ENCODE measurements at regions not wholly inside any gene's neighbourhood (a gene's known extent, or its start where the extent isn't known, plus 50 kb on each side); places are given as distances from the start of the nearest gene placed in this dataset.

DNA sequence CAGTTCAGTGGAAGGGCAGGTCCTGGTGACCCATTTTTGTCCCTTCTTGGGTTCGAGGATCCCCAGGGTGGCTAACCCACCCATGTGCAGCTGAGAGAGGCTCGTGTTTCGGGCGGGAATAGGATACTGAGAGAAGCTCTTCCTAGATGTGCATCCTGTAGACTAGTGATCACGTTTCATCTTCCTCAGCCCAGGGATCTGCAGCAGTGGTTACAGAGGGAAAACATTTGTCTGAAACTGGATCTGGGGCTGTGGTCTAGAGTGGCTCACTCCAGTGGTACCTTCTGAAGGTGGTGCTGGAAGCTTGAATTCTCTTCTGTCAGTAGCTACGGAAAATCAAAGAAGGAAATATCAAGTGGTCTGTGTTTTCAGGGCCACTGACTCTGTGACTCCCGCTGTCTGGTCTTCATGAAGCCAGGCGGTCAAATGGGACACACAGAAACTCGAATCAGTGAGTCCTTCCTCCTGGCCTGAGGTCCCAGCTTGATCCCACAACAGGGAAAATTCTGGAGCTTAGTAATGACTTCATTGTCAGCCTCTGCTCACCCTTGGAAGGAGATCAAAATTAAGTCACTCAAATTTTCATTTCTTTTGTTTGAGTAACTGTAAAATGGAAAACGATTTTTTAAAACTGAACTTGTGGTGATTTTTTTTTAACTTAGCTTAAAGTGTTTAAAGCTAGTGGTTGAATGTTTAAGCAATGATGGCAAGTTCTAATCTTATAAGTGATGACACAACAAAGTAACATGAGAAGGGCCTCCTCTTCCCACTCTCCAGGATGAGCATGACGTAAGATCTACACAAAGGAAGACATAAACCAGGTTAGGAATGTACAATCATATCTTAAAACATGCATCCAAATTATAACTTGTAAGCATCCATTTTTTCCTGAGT, 469.3 kb upstream of the KLF6 start:
- DNase-seq: no peak
- intact Hi-C loops (cut with DNase I): no loop called here

DNA sequence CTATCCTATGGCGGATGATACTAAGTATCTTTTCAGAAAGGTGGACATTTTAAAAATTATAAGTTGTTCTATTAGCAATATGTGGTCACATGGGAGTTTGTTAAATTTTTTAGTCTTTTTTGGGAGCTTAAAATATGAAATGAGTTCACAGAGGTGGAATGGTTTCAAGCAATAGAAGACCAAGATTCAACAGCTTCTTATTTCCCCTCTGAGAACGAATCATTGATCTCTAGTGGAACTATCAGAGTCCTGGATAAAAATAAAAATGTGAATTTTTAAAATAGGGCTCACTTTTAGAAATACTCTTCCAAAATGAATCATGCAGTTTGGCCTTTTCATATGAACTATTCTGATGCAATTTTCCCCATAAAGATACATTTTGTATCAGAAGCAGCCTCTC, 467.7 kb upstream of the KLF6 start:
- TF ChIP-seq EP300 (IDR thresholded peaks at IDR 0.05) (no peak), POLR2A (IDR thresholded peaks at IDR 0.05) (no peak)
- TF ChIP-seq, protein P1, sequence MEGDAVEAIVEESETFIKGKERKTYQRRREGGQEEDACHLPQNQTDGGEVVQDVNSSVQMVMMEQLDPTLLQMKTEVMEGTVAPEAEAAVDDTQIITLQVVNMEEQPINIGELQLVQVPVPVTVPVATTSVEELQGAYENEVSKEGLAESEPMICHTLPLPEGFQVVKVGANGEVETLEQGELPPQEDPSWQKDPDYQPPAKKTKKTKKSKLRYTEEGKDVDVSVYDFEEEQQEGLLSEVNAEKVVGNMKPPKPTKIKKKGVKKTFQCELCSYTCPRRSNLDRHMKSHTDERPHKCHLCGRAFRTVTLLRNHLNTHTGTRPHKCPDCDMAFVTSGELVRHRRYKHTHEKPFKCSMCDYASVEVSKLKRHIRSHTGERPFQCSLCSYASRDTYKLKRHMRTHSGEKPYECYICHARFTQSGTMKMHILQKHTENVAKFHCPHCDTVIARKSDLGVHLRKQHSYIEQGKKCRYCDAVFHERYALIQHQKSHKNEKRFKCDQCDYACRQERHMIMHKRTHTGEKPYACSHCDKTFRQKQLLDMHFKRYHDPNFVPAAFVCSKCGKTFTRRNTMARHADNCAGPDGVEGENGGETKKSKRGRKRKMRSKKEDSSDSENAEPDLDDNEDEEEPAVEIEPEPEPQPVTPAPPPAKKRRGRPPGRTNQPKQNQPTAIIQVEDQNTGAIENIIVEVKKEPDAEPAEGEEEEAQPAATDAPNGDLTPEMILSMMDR (IDR thresholded peaks at IDR 0.05): no peak
- no peak overlapping the region for H3K4me3 ChIP-seq
- 91 to 93% (median 93%) methylated on average over 2 of the region's 2 CpGs for WGBS, 3 donors
- no peaks in the 10 kb centered on the region for H3K9me3 ChIP-seq
- no peaks in the 10 kb centered on the region for H3K36me3 ChIP-seq
- H3K27ac ChIP-seq: no peak overlapping the region
- H3K27me3 ChIP-seq: no peaks in the 10 kb centered on the region
- no peak for DNase-seq
- no peaks in the 10 kb centered on the region for H3K4me1 ChIP-seq (ENCODE audit: insufficient read depth)
- intact Hi-C loops (cut with DNase I): no loop called here

More for the DNA sequence above, 469.3 kb upstream of the KLF6 start:
- Histone ChIP-seq H3K27me3 (no peaks in the 10 kb centered on the region), H3K4me1 (ENCODE audit: insufficient read depth) (no peaks in the 10 kb centered on the region), H3K36me3 (no peaks in the 10 kb centered on the region), H3K9me3 (no peaks in the 10 kb centered on the region), H3K4me3 (no peak overlapping the region), H3K27ac (no peak overlapping the region)
- 88 to 89% (median 89%) methylated on average over 11 of the region's 11 CpGs for WGBS, 3 donors
- TF ChIP-seq, protein P1 (IDR thresholded peaks at IDR 0.05): no peak
- TF ChIP-seq POLR2A (IDR thresholded peaks at IDR 0.05) (no peak), EP300 (IDR thresholded peaks at IDR 0.05) (no peak)

DNA sequence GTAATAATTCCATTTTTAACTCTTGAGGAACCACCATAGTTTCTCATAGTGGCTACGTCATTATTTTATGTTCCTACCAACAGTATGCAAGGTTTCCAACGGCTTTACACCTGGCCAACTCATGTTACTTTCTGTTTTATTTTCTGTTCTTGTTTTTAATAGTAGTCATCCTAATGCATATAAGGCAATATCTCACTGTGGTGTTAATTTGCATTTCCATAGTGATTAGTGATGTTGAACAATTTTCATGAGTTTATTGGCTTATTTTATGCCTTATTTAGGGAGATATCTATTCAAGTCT, 465.5 kb upstream of the KLF6 start:
- H3K27me3 ChIP-seq: no peaks in the 10 kb centered on the region
- no peak overlapping the region for H3K4me3 ChIP-seq
- WGBS, 3 donors: 97 to 98% (median 98%) methylated on average over 2 of the region's 2 CpGs
- peaks cover 2% of the 10 kb centered on the region for H3K4me1 ChIP-seq (ENCODE audit: insufficient read depth)
- intact Hi-C loops (cut with DNase I): no loop called here
- no peaks in the 10 kb centered on the region for H3K9me3 ChIP-seq
- no peak for TF ChIP-seq EP300 (IDR thresholded peaks at IDR 0.05)
- H3K27ac ChIP-seq: no peak overlapping the region
- DNase-seq: no peak
- no peaks in the 10 kb centered on the region for H3K36me3 ChIP-seq

DNA sequence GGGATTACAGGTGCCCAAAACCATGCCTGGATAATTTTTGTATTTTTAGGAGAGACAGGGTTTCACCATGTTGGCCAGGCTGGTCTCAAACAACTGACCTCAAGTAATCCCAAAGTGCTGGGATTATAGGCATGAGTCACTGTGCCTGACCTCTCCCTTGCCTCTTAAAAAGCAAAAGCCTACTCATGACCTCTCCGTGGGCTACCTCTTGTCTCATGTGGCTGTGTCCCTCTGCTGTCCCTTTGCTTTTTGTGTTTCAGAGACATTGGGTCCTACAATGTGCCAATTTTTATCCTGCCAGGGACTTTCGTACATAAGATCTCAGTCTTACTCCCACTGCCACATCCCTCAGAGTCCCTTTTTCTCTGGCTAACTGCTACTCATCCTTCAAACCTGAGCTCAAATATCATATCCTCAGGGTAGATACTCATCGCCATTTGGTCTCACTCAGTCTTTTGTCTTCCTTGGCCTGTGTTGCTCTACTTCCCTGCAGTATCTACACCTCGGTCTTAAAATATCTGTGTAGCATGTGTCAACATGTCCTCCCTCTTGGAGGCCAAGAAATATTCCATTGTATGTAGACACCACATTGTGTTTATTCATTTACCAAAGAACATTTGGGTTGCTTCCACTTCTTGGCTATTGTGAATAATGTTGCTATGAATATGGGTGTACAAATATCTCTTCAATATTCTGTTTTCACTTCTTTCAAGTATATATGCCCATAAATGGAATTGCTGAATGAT, 465.0 kb upstream of the KLF6 start:
- no peak for DNase-seq
- Histone ChIP-seq H3K27me3 (no peaks in the 10 kb centered on the region), H3K9me3 (no peaks in the 10 kb centered on the region), H3K4me1 (ENCODE audit: insufficient read depth) (peaks cover 2% of the 10 kb centered on the region), H3K36me3 (no peaks in the 10 kb centered on the region), H3K27ac (no peak overlapping the region), H3K4me3 (no peak overlapping the region)
- TF ChIP-seq, protein P1 (IDR thresholded peaks at IDR 0.05): no peak
- TF ChIP-seq POLR2A (IDR thresholded peaks at IDR 0.05) (no peak), EP300 (IDR thresholded peaks at IDR 0.05) (no peak)
- intact Hi-C loops (cut with DNase I): no loop called here
- 82 to 86% (median 83%) methylated on average over 4 of the region's 4 CpGs for WGBS, 3 donors

DNA sequence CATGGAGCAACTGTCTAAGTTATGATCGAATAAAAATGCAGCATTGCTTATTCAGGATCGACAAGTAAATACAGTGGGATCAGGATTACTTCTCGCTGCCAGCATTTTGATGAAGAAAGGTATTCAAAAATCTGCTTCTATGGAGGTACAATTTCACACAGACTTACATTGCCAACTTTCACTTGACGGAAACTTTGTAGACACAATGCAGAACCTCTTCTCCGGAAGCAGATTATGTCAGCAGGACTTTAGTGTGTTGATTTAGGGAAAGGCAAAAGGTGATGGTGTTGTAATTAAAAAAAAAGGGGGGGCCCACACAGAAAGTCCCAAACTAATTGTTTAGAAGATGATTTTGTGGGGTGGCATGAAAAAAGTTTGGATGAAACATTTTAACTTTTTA, 462.4 kb upstream of the KLF6 start:
- H3K4me3 ChIP-seq: no peak overlapping the region
- WGBS, 3 donors: 89 to 94% (median 93%) methylated on average over 5 of the region's 5 CpGs
- no peak overlapping the region for H3K27ac ChIP-seq
- intact Hi-C loops (cut with DNase I): no loop called here
- H3K27me3 ChIP-seq: no peaks in the 10 kb centered on the region
- TF ChIP-seq POLR2A (IDR thresholded peaks at IDR 0.05) (no peak), EP300 (IDR thresholded peaks at IDR 0.05) (no peak)
- TF ChIP-seq, protein P1 (IDR thresholded peaks at IDR 0.05): no peak
- H3K4me1 ChIP-seq (ENCODE audit: insufficient read depth): peaks cover 2% of the 10 kb centered on the region
- DNase-seq: no peak
- H3K9me3 ChIP-seq: no peaks in the 10 kb centered on the region
- H3K36me3 ChIP-seq: no peaks in the 10 kb centered on the region
